ENCODE measurements at regions not wholly inside any gene's neighbourhood (a gene's known extent, or its start where the extent isn't known, plus 50 kb on each side); places are given as distances from the start of the nearest gene placed in this dataset.
"Not testable (repeated sequence)": the region's sequence is repeated elsewhere in the genome, so short reads cannot be mapped to it uniquely, and the experiment has no call there.

- DNase-seq (ENCODE audit: low read depth in 2 of 2) = no peak
These were observed 285.2 kb upstream of the MKLN1 start for GRCh38 chr7:131042269-131043160.

- no peak for DNase-seq (ENCODE audit: low read depth in 2 of 2)
These were observed 282.1 kb upstream of the MKLN1 start for GRCh38 chr7:131045526-131045925.

GRCh38 chr7:131046246-131046645 lies 281.4 kb upstream of the MKLN1 start:
- DNase-seq (ENCODE audit: low read depth in 2 of 2) = no peak

- no peak for DNase-seq (ENCODE audit: low read depth in 2 of 2)
These were observed 279.9 kb upstream of the MKLN1 start for GRCh38 chr7:131047651-131048304.

- DNase-seq (ENCODE audit: low read depth in 2 of 2) = no peak
These were observed 276.4 kb upstream of the MKLN1 start for GRCh38 chr7:131051304-131051703.

- no peak for DNase-seq (ENCODE audit: low read depth in 2 of 2)
These were observed 275.3 kb upstream of the MKLN1 start for GRCh38 chr7:131052285-131052904.

GRCh38 chr7:131056007-131056406 lies 271.7 kb upstream of the MKLN1 start:
- no peak for DNase-seq (ENCODE audit: low read depth in 2 of 2)

GRCh38 chr7:131057015-131057793 lies 270.5 kb upstream of the MKLN1 start:
- DNase-seq (ENCODE audit: low read depth in 2 of 2) = no peak

GRCh38 chr7:131057794-131058070 lies 269.9 kb upstream of the MKLN1 start:
- DNase-seq (ENCODE audit: low read depth in 2 of 2) = no peak

GRCh38 chr7:131058561-131059288 lies 269.0 kb upstream of the MKLN1 start:
- DNase-seq (ENCODE audit: low read depth in 2 of 2) = not testable (repeated sequence)

- not testable (repeated sequence) for DNase-seq (ENCODE audit: low read depth in 2 of 2)
These were observed 268.3 kb upstream of the MKLN1 start for GRCh38 chr7:131059401-131059800.

GRCh38 chr7:131061158-131061557 lies 266.5 kb upstream of the MKLN1 start:
- DNase-seq (ENCODE audit: low read depth in 2 of 2) = no peak

- DNase-seq (ENCODE audit: low read depth in 2 of 2) = no peak
These were observed 265.9 kb upstream of the MKLN1 start for GRCh38 chr7:131061818-131062217.

GRCh38 chr7:131066635-131067034 lies 261.0 kb upstream of the MKLN1 start:
- no peak for DNase-seq (ENCODE audit: low read depth in 2 of 2)

GRCh38 chr7:131067220-131067619 lies 260.5 kb upstream of the MKLN1 start:
- DNase-seq (ENCODE audit: low read depth in 2 of 2) = no peak

GRCh38 chr7:131068604-131069021 lies 259.1 kb upstream of the MKLN1 start:
- no peak for DNase-seq (ENCODE audit: low read depth in 2 of 2)

- no peak for DNase-seq (ENCODE audit: low read depth in 2 of 2)
These were observed 255.7 kb upstream of the MKLN1 start for GRCh38 chr7:131071786-131072504.

- DNase-seq (ENCODE audit: low read depth in 2 of 2) = no peak
These were observed 255.1 kb upstream of the MKLN1 start for GRCh38 chr7:131072505-131073091.

- DNase-seq (ENCODE audit: low read depth in 2 of 2) = no peak
These were observed 253.6 kb upstream of the MKLN1 start for GRCh38 chr7:131074043-131074442.

GRCh38 chr7:131074585-131074984 lies 253.1 kb upstream of the MKLN1 start:
- no peak for DNase-seq (ENCODE audit: low read depth in 2 of 2)
